ENCODE measurements at regions not wholly inside any gene's neighbourhood (a gene's known extent, or its start where the extent isn't known, plus 50 kb on each side); places are given as distances from the start of the nearest gene placed in this dataset.

DNA sequence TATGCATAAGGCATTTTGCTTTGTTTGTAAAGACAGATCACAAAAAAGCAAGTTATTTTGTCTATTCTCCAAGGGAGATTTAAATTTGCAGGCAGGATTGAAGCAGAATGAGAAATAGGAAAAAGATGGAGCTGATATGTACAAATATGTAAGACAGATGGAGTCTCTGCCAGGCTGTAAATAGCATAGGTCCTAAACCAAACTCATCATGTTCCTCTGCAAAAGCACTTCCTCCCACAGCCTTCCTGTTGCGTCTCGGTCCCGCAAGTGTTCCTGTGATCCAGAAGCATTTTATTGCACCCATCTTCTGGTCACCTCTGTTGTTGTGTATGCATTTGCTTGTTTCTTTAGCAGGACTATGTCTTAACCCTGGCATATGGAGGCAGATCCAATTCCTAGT, 95.7 kb upstream of the CLDN10 start:
- DNase-seq, result no peak

DNA sequence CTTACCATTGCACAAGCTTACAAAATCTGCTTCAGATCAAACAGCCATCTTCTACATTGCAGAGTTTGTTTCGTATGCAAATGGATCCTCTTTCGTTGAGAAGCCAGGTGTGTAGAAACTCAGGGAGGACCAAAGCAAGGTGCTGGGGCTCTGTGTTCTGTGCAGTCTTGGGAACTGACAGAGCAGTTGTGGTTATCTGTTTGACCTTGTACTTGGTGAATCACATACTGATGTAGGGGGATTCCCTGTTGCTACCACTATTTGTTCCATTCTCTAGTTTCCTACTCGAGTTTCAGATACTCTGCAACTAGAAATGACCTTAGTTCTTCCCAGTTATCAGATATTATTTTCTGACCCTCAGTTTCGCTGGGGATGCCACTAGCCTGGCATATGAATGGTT, 95.2 kb upstream of the CLDN10 start:
- no peak for DNase-seq

DNA sequence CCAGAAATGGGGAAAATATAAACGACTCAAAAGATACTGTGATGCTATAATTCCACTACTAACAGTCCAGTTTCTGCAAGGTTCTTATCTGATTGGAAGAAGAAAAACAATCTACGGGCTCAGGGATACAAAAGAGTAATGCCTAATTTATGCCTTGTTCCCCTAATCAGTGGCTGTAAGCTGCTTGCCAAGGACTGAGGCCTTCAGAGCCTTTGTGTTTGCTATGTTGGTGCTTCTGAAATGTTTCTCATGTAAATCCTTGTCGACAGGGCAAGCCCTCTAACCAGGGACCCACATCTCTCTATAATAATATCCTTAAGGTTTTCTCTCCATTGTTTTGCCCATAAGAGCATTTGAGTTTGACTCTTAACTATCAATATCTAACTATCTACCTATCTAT, 89.7 kb upstream of the CLDN10 start:
- DNase-seq, result no peak

DNA sequence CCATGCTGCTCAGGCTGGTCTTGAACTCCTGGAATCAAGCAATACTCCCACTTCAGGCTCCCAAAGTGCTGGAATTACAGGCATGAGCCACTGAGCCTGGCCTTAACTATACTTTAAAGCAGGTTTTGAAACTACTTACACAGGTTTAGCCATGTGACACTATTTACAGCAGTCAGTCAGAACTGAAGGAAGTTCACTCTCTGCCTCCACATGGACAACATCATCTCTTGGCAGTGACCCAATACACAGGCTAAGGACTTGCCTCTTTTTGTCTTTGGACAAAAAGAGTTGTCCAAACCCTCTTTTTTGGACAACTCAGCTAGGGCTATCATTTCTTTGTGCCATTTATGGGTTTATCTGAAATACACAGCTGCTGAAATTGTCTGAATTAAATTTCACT, 89.0 kb upstream of the CLDN10 start:
- DNase-seq, result no peak

DNA sequence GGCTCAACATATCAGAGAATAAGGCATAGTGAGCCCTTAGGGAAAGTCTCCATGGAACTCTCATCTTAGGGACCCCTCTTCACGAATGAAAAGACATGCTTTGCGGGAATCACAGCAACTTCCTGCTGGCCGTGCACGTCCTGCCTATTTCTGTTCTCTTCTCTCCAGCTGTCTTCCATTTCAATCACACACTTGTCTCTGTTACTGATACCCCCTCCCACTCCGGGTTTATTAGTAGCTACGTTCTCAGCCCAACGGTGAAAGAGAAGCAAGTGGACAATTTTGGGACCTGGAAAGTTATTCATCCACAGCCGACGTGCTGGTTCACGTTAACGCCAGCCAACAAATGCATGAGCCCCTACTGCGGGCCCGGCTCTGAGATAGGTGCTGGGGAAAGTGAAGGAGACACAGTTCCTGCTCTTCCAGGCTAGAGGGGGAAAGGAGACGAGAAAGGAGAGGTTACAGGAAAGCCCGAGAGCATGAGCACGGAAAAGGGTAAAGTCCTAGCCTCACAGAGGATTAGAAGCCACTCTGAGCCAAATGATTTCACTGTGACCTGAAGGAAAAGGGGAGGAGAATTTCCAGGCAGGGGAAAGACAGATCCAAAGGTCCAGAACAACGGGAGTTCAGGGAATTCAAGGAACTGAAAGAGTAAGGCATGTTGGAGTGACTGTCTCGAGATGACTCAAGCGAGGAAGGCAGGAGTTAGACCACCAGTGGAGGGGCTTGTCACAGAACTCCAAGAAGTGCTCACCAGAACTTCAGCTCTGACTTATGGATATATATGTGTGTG, 81.8 kb upstream of the CLDN10 start:
- DNase-seq, result no peak

DNA sequence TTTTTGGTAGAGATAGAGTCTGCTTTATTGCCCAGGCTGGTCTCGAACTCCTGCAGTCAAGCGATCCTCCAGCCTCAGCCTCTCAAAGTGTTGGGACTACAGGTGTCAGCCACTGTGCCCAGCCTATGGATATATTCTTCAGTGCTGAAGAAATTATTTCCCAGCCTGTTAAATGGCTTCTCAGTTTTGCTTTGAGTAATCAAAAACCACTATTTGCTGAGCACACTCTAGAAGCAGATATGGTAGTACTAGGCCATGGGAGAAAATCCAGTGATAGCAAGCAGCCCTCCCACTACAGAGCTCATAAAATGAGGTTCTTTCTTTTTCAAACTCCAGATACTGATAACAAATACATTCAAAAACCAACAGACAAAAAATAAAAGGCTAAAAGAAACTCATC, 80.6 kb upstream of the CLDN10 start:
- DNase-seq, result no peak

DNA sequence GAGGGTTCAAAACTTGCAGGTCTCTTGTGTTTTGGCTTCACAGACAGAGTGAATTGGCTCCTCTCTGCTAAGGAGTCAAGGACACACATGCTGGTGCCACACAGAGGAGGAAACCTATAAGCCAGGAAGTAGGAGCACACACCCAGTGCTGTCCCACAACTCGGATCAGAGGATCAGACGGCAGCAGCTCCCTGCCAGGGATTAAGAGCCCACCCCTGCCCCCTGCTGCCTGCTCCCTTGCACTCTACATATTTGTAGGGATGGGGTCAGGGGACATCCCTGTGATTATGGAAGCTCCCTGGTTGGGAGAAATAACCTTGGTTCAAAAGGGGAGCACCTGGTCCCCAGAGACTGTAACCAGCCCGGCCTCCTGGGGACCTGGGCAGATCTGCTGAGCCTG, 77.5 kb upstream of the CLDN10 start:
- DNase-seq, result no peak

DNA sequence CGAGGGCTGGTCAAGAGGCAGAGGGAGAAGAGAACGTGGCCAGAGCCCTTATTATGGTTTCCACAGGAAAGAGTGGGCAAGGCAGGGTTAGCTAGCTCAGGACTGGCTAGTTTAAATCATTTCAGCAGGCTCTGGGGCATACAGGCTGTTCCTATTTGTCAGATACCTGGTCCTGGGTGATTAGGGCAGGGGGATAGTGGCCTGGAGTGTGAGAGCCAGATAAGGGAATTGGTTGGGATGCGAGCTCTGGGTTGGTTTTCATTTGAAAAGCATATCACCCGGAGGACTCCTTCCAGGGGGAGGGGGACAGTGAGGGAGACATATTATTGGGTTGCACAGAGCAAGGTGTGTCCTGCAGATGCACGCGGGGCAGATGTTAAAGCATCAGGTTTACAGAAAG, 75.3 kb upstream of the CLDN10 start:
- DNase-seq, result no peak

DNA sequence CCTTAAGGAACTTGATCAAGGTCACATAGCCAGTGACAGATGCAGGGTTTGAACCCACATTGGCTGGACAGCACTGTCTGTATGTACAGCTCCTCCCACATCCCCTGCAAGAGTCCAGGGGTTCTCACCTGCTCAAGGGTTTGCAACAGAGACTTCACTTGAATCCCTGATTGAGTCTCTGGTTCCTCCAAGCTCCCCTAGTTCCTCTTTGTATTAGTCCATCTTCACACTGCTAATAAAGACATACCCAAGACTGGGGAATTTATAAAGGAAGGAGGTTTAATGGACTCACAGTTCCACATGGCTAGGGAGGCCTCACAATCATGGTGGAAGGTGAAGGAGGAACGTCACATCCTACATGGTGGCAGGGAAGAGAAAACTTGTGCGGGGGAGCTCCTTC, 72.8 kb upstream of the CLDN10 start:
- DNase-seq, result no peak

DNA sequence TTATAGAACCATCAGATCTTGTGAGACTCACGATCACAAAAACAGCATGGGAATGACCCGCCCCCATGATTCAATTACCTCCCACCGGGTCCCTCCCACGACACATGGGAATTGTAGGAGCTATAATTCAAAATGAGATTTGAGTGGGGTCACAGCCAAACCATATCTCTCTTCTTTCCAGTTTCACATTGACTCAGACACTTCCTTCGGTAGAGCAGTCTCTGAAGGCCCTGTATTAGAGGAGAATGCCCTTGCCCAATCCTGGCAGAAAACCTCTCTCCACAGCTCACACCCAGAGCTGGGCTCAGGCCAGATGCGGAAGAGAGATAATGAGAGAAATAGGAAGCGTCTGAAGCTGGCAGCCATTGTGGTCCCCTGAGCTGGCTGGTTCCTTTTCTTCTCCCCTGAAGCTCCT, 72.4 kb upstream of the CLDN10 start:
- DNase-seq, result no peak

DNA sequence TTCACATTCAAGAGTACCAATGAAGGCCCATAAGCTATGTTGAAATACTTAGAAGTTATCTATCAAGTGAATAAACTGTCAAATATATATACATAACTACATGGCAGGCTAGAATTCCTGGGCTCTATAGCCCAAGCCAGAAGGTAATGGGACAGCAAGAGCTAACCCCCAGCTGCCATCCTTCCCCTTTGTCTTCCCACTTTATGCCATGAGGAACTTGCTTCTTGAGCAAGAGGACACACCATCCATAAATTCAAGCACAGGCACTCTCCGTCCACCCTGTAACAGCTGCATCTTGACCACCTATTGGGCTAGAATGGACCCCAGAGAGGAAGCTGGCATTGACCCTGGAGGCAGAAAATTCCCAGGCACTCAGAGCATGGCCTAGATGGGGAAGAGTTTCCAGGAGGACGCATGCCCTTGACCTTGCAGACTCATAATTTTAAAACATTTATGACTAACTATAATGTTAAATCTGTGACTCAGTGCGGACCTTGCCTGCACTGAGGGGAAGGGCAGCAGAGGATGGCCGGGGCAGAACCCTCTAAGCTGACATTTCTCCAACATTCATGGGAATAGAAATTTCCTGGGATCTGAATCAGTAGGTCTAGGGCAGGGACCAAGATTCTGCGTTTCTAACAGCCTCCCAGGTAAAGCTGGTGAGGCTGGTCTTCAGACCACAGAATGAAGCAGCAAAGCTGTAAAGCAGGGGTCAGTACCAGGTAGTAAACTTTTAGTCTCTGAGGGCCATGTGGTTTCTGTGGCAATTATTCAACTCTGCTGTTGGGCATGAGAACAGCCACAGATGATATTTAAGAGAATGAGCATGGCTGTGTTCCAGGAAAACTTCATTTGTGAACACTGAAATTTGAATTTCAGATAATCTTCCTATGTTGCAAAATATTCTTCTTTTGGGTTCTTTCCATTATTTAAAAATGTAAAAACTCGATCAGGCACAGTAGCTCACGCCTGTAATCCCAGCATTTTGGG, 71.4 kb upstream of the CLDN10 start:
- DNase-seq, result no peak

DNA sequence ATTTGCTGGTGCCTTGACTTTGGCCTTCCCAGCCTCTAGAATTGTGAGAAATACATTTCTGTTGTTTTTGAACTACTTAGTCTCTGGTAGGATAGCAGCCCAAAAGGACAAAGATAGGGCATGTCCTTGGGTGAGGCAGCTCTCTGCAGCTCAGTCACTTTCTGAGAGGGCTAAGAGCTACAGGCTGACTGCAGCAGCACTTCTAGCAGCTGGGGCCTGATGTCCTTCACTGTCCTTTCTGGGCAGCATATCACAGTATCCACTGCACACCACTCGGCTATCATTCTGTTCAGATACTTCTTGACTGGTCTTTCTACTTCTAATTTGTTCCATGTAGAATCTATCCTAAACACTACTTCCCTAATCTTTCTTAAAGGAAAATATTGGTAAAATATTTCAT, 68.5 kb upstream of the CLDN10 start:
- no peak for DNase-seq

DNA sequence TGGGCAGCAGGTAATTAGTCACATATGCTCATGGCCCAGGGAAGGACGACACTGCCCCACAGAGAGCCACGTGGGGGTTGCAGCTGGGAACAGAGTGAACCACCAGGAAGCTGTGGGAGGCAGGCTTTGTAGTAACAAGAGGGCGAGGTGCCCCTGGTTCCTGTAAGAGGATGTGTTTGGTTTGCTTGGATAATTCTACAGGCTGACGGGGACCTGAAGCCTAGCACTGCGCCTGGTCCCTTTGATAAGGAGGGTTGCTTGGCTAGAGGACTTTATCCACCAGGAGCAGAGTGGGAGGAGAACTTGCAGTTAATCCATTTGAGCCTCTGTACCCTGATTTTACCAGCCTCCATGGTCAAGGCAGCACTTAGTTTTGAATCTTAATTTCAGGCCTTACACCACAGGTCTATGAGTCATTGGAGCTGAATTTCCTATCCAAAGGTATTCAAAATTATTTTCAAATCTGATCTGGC, 67.4 kb upstream of the CLDN10 start:
- DNase-seq, result no peak

DNA sequence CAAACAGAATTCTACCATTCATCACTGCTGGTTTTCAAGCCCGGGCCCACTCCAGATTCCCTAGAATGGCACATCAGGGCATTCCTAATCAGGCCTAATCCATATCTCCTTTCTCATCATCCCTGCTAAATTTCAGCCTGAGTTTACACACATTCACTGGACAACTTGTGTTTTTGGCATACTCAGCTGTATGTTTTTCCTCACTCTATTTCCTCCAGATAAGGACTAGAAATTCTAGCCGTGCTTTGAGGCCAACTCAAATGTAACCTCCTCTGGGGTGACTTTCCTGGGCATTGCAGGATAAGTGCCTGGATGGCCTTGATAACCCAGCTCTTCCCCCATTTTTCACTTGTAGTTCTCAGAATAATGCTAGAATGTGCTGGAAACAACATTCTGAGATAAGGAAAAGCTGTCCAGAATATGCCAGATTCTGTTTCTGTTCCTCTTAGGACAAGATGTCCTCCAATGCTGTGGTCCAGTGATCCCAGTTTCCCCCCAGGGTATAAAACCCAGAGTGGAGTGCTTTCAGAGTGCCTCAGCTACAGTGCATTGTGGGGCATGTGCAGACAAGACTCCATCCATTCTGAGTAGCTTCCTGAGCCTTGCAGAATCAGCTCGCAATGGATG, 66.9 kb upstream of the CLDN10 start:
- DNase-seq, result no peak

DNA sequence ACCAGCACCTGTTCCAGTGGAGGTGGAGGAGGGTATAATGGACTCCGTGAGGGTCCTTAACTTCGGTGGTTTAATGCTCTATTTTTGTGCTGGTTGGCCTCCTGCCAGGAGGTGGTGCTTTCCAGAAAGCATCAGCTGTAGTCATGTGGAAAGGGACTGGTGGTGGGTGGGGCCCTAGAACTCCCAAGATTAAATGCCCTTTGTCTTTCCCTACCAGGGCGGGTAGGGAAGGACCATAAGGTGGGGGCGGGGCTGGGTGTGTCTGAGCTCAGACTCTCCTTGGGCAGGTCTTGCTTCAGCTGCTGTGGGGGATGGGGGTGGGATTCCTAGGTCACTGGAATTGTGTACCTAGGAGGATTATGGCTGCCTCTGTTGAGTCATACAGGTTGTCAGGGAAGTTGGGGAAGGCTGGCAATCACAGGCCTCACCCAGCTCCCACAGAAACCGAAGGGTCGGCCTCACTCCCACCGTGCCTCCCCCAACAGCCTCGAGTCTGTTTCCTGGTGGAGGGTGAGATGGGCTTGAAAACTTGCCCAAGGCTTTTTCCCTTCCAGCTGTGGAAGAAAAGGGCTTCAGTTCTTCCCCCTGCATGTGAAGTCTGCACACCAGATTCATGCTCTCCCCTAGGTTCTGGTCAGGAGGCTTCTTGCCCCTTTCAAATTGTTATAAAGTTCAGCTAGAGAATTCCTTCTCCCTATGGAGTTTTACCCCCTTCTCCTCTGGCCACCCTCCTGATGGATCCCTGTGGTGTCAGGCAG, 60.3 kb upstream of the CLDN10 start:
- DNase-seq, result no peak

DNA sequence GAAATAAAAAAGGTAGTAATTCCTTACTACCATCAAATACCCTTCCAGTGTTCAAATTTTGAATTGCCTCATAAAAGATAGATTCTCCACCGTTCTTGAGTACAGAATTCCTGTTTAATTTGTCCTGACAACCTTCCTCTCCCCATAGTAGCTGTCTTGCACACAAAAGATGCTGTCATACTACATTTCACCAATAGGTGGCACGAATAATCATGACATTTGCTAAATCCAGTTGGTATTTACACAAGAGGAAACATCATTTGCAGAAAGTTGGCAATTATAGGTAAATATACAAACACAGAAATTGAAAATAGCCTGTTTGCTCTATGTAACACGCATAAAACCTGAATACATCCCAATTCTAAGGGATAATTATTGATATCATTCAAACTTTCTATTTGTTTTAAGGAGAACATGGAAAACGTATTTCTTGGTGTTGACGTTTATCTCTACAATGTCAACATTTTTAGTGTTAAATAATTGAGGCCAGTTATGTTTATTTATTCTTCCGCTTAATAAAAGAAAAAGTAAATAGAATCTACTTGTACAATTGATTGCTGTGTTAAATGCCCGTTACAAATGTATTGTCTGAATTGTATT, 58.3 kb upstream of the CLDN10 start:
- DNase-seq, result peak; percentile 51 to 71

DNA sequence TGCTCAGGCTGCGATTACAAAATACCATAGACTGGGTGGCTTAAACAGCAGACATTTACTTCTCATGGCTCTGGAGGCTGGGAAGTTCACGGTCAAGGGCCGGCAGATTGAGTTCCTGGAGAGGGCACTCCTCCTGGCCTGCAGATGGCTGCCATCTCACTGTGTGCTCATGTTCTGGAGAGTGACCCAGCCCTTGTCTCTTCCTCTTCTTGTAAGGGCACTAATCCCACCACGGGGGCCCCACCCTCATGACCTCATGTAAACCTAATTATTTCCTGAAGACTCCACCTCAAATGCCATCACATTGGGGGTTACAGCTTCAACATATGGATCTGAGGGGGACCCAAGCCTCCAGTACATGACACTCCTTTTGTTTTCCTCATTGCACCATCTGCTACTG, 56.0 kb upstream of the CLDN10 start:
- DNase-seq, result no peak

DNA sequence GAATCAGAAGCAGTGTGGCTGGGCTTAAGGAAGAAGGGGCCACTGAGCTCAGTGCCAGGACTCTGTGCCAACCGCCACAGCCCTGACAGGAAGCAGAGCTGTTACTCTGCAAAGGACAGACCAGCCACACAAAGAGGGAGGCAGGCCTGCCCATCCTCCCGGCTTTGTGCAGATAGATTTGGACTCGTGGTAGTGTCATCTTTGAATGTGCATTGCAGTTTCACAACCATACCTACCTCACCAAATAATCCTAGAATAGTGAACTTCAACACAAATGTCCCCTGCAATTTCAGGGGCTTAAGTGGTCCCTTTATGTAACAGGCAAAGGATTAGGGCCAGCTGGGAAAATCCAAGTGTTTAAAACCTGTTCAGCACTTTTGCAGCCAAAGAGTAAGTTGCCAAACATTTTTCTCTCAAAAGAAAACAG, 55.1 kb upstream of the CLDN10 start:
- no peak for DNase-seq

DNA sequence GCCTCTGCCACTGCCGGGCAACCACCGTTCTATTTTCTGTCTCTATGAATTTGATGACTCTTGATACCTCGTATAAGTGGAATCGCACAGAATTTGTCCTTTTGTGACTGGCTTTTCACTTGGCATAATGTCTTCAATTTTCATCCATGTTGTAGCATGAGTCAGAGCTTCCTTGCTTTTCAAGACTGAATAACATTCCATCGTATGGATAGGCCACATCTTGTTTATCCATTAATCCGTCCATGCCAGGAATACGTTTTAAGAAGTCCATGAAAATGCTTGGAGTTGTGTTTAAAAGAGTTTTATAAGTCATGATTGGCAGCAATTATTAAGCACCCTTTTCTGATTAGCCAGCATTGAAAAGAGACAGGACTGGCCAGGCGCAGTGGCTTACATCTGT, 53.6 kb upstream of the CLDN10 start:
- no peak for DNase-seq

DNA sequence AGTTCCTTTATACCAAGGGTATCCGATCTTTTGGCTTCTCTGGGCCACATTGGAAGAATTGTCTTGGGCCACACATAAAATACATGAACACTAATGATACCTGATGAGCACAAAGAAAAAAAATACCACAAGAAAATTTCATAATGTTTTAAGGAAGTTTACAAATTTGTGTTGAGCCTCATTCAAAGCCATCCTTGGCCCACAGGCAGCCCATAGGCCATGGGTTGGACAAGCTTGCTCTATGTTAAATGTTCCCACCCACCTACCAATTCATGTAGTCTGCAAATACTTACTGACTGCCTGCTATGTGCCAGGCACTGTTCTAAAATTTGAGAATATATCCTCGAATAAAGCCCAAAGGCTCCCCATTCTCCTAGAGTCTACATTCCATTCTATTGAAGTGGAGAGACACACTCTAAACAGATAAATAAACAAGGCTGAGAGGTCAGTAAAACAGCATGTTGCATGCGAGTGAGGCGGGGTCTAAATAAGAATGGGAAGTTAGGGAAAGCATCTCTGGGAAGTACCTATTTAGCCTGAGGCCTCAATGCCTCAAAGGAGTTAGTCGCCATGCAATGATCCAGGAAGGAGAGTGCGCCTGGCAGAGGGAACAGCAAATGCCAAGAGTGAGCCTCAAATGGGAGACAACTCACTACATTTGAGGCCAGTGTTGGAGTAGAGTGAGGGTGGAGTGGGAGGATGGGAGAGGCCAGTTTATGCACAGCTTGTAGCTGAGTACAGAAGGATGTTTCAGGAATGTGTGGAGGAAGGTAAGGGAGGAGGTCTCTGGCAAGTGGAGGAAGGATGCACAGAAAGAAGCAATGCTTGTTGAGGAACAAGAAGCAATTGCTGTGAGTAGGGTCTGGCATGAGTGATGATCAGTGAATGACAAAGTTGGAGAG, 52.5 kb upstream of the CLDN10 start:
- DNase-seq, result no peak

DNA sequence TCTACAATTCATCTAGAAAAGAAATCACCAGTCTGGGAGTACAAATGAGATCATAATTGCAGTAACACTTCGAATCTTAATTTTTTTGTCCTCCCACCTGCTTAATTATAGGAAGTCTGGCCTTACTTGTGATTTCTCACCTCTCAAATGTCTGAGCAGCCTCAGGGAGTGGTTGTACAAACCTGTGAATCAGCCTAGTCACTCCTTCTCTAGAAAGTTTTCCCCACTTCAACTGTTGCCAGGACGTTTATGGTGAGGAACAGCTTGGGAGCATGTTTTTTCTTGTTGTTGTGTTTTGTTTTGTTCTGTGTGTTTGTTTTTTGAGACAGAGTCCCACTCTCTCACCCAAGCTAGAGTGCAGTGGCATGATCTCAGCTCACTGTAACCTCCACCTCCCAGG, 50.3 kb upstream of the CLDN10 start:
- DNase-seq, result no peak

Measured in NCI-H1930 (cell line).